CD1c-positive myeloid dendritic cell (primary cell): ENCODE measurements at regions not wholly inside any gene's neighbourhood (a gene's known extent, or its start where the extent isn't known, plus 50 kb on each side); places are given as distances from the start of the nearest gene placed in this dataset.

Experiments
- DNase-seq: peaks from one replicate; pipeline ENCODE4 v3.0.0-alpha.2; 2016; ENCODE audit errors: extremely low spot score

DNA sequence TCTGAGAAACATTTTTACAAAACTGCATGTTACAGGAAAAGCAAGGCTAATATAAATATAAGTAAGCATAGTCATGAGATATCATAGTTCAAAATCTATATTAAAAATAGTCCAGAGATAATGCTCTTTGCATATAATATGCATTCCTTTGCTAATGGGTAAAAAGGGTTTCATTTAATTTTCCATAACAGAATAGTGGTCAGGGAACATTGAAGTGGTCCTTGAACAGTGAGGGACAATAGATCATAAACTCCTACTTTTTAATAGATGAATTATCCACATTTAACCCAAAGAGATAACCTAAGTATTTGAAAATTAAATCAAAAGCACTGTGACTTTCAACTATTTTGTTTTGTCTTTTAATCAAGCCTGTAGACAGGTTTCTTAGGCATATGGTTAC, 243.1 kb upstream of the ADGRB3 start:
- DNase-seq = no peak

DNA sequence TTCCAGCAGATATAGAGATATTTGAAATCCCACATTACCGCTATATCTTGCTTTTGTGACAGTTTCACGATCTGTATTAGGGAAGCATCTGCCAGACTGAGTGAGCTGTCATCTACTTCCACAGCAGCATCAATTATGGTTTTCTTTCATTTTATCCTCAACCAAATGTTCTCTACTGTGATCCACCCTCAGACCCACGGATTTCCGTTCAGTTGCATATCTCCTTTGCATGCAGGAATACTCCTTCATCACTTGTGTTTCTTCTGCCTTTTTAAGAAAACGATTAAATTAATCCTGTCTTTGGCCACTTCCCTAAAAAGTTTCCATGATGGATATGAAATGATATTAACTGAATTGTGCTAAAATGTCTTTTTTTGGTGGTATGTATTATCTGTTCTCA, 262.1 kb upstream of the ADGRB3 start:
- DNase-seq = no peak

DNA sequence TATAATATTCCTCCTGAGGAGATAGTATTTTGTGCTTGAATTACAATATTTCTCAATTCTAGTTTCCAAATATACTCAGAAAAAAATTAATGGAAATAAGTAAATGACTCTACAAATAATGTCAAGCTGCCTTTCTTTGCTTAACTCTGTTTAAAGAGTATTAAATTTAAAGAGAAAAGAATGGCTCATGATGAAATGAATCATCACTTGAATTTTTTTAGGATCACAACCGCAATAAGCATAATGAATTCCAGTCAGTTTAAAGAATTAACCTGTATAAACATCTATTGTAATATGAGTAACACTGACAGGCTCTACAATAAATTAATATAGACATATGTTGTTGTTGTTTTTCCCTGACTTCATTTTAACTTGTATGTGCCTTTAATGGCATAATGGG, 266.2 kb upstream of the ADGRB3 start:
- no peak for DNase-seq

DNA sequence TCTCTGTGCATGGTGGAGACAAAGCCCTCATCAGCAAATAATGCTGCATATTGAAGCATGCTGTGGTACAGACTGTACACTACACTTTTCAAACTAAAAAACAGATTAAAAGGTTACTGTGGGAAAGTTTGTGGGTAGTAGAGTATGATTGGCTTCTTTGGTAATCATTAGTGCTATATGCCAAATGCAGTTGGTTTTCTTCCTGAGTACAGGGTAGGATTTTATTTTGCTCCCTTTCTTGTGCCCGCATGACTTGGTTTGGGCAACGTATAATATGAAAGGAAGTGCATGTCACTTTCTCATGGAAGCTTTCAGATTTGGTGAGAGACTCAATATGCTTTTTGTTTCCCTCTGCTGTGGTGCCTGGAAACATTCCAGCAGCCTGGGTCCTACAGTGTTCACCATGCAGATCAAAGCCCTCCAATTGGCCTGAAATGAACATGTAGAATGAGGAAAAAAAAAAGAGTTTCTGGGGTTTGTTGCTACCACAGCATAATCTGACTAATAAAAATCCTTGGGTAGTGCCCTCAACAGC, 270.7 kb upstream of the ADGRB3 start:
- DNase-seq = no peak

DNA sequence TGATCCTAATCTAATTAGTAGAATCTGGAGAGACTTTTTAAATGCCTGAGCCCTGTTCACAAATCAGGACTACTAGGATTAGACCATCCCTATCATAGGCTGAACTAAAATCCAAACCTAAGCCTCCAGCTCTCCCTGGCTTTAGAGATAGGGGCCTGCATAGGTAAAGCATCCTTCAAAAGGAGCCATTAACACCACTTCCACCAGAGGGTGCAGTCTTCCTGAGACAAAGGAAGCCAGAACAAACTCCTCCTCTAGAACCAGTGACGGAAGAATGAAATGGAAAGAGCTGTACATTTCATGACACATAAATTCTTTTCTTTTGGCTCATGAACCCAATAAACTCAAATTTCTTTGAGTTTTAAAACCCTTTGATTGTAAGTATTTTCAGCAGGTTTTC, 291.2 kb upstream of the ADGRB3 start:
- DNase-seq = no peak

DNA sequence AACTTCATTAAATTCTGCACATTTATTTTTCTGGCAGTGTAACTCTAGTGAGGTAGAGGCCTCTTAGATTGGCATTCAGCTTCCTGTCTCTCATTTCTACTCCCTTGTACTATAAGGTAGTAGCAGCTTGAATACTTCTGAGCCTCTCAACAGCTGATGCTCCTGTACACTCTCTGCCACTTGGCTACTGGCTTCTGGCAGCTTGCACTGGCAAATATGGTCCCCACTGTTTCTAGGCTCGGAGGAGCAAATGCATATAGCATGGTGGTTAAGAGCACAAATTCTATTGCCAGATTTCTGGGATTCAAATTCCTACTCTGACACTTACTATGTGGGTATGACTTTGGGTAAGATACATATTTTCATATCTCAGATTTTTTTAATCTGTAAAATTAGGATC, 292.8 kb upstream of the ADGRB3 start:
- no peak for DNase-seq

DNA sequence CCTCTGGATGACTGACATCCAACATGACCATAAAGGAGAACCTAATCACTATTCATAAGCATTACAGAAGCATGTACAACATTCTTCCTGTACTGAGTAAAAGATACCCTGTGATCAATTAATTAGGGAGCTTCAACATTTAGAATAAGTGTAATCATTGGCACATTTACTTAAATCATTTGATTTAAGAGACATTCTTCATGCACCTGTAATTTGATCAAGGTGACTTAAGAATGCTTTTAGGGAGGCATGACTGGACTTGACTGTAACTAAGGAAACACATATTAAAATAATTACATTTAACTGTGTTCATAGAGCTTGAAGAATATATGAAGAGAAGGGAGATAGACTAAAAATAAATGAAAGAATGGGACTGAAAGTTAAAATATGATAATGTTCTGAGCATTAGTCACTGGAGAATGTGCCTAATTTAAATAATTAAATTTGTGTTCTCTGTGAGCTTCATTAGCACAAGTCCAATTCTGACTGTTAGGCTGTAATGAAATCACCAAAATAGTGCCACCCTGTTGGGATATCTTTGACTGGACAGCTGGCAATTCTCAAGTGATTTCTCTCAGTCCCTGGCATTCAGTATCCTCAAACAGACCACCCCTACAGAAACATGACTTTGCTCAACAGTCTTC, 295.5 kb upstream of the ADGRB3 start:
- no peak for DNase-seq

DNA sequence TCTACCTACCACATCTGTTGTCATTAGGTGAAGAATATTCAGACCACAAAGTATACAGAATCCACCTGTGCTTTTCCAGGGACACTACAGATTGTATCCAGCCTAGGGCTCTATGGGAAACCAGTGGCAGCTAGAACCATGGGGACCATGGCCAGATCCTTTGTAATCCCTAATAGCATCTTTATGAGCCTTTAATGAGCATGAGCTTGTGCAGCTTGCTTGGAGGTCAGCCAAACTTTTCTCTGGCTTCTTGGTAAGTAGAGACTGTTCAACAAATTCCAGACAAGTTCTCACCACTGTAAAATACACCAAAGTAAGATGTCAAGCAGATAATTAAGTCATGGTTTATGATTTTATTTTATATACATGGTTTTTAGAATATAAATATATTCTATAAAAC, 301.6 kb upstream of the ADGRB3 start:
- no peak for DNase-seq

DNA sequence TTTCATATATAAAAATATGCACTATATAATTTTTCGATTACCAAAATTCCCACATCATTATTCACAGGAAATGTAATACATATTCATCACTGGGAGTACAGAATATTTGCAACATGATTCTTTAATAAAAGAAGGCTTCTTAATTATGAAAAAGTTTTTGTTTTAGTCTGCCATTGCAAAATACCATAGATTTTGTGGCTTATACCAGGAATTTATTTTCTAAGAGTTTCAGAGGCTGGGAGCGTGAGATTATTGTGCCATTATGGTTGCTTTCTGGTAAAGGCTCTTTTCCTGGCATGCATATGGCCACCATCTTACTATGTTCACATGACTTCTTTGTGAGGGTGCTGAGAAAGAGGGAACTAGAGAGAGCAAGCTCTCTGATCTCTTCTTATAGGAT, 306.9 kb upstream of the ADGRB3 start:
- DNase-seq = no peak

DNA sequence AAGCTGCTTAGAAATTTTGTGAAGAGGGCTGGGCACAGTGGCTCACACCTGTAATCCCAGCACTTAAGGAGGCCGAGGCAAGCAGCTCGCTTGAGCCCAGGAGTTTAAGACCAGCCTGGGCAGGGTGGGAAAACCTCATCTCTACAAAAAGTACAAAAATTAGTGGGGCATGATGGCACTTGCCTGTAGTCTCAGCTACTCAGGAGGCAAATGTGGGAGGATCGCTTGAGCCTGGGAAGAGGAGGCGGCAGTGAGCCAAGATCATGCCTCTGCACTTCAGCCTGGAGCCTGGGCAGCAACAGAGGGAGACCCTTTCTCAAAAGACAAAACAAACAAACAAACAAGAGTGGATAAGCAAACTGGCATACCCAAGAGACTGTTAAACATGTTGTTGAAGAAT, 308.3 kb upstream of the ADGRB3 start:
- DNase-seq = no peak

DNA sequence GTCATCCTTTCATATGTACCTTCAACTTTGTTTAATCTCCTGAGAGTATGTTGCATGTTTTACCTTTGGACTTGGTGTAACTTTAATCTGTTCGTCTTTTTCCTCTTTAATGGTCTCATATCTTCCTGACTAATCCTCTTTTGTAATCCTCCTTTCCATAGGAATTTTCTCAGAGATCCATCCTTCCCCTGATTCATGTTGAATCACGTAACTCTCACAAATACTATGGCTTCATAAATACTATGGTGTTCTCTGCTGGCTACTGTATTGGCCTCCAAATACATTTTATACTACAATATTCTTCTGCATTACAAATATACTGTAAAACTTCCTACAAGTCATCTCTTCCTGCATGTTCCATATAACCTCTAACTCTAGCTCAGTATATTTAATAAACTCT, 317.7 kb upstream of the ADGRB3 start:
- no peak for DNase-seq

DNA sequence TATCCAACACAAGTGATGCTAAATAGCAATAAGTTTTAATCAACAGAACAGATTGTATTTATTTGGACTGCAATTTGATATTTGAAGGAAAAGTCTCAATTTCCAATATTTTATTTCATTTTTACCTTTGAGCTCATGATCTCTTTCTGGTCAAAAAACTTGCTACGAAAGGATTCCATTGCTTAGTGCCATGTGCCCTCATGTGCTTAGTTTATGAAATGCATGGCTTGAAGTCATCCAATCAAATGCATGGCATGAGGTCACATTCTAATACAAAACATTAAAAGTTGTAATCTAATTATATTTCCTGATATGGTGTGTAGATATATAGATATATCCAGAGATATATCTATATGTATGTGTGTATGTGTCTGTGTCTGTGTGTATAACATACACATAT, 321.2 kb upstream of the ADGRB3 start:
- DNase-seq = no peak

DNA sequence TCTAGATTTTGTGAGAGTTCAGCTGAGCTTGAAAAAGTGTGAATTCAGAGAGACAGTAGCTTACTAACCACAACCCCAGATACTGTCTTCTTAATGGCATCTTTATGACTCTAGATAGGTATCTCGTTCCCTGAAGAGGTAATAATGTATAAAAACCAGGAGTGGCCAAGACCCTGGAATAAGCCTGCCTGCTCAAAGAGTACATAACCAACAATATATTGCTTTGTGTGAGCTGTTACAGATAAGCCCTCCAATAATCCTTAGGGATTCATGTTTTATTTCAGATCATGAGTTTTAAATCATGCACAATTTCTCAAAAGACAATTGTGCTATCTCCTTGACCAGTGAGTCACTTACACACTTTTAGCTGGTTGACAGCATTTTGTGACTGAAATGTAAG, 327.8 kb upstream of the ADGRB3 start:
- DNase-seq = no peak

DNA sequence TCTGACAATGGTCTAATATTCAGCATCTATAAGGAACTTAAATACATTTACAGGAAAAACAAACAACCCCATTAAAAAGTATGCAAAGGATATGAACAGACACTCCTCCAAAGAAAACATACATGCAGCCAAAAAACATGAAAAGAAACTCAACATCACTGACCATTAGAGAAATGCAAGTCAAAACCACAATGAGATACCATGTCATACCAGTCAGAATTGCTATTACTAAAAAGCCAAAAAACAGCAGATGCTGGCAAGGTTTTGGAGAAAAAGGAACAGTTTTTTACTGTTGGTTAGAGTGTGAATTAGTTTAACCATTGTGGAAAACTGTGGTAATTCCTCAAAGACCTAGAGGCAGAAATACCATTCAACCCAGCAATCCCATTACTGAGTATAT, 339.0 kb upstream of the ADGRB3 start:
- no peak for DNase-seq

DNA sequence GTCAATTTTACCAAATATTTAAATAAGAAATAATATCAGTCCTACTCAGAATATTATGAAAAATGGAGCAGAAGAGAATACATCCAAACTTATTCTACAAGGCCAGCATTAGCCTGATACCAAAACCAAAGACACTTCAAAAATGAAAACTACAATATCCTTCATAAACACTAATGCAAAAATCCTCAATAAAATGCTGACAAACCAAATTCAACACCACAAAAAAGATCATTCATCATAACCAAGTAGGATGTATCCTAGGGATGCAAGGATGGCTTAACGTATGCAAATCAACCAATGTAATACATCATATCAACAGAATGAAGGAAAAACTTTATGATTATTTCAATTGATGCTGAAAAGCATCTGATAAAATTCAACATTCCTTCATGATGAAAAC, 352.4 kb upstream of the ADGRB3 start:
- no peak for DNase-seq

DNA sequence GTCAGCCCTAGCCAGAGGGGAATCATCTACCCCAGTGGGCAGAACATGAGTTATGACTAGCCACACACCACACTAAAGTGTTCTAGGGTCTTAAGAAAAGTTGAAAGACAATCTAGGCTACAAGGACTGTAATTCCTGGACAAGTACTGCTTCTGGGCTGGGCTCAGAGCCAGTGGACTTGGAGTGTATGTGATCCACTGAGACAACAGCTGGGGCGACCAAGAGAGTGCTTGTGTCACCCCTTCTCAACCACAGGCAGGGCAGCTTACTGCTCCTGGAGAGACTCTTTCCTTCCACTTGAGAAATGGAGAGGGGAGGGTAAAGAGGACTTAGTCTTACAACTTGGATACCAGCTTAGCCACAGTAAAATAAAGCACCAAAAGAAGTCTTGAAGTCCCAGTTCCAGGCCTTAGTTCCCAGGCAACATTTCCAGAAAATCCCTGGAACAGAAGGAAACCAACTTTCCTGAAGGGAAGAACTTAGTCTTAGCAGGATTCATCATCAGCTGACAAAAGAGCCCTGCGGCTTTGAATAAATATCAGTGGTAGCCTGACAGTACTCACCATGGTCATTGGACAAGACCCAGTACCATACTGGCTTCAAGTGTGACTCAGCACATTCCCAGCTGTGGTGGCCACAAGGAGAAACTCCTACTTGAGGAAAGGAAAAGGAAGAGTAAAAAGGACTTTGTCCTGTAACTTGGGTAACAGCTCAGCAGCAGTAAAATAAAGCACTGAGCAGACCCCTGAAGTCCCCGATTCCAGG, 355.1 kb upstream of the ADGRB3 start:
- DNase-seq = no peak

DNA sequence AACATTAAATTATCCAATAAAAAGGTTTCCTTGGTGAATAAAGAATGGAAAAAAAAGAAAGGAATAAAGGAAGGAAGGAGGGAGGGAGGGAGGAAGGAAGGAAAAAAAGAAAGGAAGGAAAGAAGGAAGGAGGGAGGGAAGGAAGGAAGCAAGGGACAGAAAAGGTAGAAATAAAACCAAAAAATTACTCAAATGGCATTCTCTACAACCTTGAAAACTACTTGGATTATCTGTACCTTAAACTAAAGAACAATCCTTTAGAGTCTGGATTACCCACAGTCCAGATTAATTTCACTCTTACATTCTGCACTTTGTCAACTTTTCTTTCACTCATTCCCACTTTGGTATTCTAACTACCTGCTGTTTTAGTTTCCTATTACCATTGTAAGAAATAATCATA, 361.8 kb upstream of the ADGRB3 start:
- no peak for DNase-seq

DNA sequence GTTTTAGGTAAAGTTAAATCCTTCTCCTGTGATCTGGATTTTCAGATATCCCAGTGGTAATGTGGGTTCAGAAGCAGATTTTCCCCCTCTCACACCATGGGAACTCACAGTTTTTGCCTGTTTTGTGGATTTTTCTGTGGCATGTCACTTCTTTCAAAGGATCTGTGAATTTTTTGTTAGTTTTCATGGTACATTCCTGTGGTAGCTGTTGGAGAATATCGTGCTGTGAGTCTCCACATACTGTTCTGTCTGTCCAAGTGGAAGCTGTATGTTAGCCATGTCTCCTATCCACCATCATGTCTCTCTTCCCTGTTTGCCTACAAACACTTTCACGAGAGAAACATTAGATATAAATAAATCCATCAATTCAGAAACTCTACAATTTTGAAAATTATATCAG, 378.7 kb upstream of the ADGRB3 start:
- DNase-seq = no peak

DNA sequence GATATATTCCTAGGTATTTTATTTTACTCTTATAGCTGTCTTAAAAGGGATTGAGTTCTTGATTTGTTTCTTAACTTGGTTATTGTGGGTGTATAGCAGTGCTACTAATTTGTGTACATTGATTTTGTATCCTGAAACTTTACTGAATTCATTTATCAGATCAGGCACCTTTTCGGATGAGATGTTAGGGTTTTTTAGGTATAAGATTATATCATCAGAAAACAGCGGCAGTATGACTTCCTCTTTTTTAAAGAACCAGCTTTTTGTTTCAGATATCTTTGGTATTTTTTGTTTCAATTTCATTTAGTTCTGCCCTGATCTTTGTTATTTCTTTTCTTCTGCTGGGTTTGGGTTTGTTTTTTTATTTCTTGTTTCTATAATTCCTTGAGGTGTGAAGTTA, 382.4 kb upstream of the ADGRB3 start:
- no peak for DNase-seq

DNA sequence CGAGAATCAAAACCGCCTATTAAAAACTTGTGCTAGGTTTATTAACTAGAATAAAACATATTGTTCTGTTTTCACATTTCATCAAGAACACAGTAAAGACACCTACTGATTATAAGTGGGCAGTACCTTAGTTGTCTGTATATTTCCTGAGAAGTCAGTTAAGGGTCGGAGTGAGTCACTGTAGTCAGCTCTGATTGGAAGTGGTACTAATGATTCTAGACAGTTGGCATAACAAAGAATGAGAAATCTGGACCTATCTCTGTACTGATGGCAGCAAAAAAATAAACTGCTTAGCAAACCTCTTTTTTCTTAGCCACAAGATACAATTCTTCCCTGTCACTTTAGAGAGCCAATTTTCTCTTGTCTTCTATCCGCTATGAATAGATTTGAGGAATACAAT, 387.3 kb upstream of the ADGRB3 start:
- no peak for DNase-seq

DNA sequence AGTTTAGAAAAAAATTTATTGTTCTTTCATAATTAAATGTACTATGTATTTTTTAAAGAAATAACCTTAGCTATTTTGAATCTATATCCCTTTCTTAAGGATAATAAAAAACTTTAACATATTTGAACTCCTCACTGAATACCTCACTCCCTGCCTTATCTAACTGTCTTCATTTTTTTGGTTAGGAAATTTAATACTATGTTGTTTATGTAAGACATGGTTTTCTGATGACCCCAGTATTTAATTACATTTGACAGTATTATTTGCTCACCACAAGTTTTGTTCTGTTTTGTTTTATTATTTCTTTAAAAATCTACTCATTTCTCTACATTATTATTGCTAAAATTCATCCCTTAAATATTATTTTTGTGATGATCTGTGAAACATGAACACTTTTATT, 394.4 kb upstream of the ADGRB3 start:
- no peak for DNase-seq

DNA sequence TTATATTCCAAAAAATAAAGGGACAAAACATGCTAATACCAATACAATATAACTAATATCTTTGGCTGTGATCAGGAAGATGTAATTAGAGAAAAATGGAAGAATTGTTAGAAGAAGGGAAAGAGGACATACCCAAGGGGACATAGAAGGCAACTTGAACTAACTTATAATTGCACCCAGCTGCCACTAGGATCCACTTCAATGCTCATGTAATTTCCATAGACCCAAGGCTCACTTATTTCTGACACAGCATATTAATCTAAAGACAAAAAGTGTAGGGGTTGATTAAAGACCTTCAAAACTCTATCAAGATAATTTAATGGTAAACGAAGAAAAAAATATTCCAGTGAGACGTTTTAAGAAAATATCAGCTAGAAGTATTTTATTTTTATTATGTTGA, 396.0 kb upstream of the ADGRB3 start:
- DNase-seq = no peak

DNA sequence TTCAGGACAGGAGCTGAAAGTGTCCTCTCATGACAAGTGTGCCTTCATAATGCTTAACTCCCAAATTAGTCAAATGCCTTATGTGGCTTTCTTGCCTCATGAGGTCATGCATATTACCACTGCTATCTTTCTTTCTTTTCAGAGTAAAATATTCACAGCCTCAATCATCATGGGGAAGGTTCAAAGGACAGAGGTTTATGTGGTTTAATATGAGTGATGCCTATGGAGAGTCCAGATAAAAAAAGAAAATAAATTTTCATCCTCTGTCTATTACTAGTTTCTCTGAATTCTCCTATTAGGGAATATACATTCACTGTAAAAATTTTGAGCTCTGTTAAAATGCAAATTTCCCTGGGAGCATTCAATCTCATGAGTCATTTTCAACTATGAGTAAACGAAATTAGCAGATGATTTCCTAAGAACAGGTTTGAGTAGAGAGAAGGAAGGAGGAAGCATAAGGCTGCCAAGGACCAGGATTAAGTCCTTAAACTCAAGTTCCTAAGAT, 396.9 kb upstream of the ADGRB3 start:
- no peak for DNase-seq
